K562 (cell line): ENCODE measurements at regions not wholly inside any gene's neighbourhood (a gene's known extent, or its start where the extent isn't known, plus 50 kb on each side); places are given as distances from the start of the nearest gene placed in this dataset.

Source experiments
- ATAC-seq: fragments of 200-7000 bp; cut with Tn5 transposase; 3 replicates; pipeline ENCODE4 v1.9.1; 2020; ENCODE audit warnings: moderate library complexity
- BruUV-seq: library from RNA; stranded (reverse); fragments of 400-500 nt; replicated peaks from 2 replicates; lab custom pipeline; 2021; lab: Mats Ljungman, UMichigan
- CTCF ChIA-PET: fragments of 300-600 bp; formaldehyde crosslinking; extraction: SDS; loops from one replicate; lab custom pipeline; 2021; ENCODE audit warnings: low intra/inter-chr PET ratio; lab: Yijun Ruan, JAX
- POLR2A ChIA-PET: fragments of 300-600, 350-650 bp; sonication (Branson Sonifier 250); formaldehyde crosslinking; extraction: SDS; loops from one replicate; lab custom pipeline; 2021; ENCODE audit warnings: antibody characterized with exemption, inconsistent platforms; lab: Yijun Ruan, JAX
- DNase-seq, 4 experiments: peaks; one replicate each; pipeline versions ENCODE4 v3.0.0 to v3.0.0-alpha.2; 2011 to 2018; ENCODE audit warnings: low spot score in 3 of 4, mixed read lengths in 3 of 4; ENCODE audit errors: extremely low read depth in 1 of 4
- FAIRE-seq: peaks from 2 replicates; lab custom pipeline; 2011; peaks lifted over from hg19 to GRCh38; lab: Jason Lieb, UNC
- H2AFZ ChIP-seq: 2 replicates; pipeline ENCODE4 v1.6.0; 2011; ENCODE audit warnings: low read depth, low read length, control low read depth, inconsistent platforms
- H3K27ac ChIP-seq: fragments of 200-600 bp; 3 replicates; pipeline ENCODE4 v1.8.0; 2011; ENCODE audit warnings: low read depth, mild to moderate bottlenecking, control low read depth, inconsistent platforms, low read length, moderate library complexity, mixed read lengths; ENCODE audit errors: extremely low read depth
- H3K27me3 ChIP-seq, 2 experiments: fragments of 300-600 bp in 1 of 2; 2 replicates in 1 of 2; 3 replicates in 1 of 2; pipeline versions ENCODE4 v1.6.0 to v1.8.0; 2011; ENCODE audit warnings: inconsistent platforms in 2 of 2, low read length in 2 of 2, mild to moderate bottlenecking in 1 of 2, mixed read lengths in 1 of 2, moderate library complexity in 1 of 2; ENCODE audit not compliant: control insufficient read depth in 2 of 2, insufficient read depth in 2 of 2
- H3K36me3 ChIP-seq: fragments of 300-600 bp; 3 replicates; pipeline ENCODE4 v1.8.0; 2011; ENCODE audit warnings: mild to moderate bottlenecking, low read length, inconsistent platforms; ENCODE audit not compliant: control insufficient read depth, insufficient read depth
- H3K4me1 ChIP-seq, 2 experiments: fragments of 200-600 bp in 1 of 2; replicated peaks in 1 of 2; 2 replicates in 1 of 2; 3 replicates in 1 of 2; pipeline versions ENCODE4 v1.5.1 to v1.8.0; 2011; ENCODE audit warnings: inconsistent platforms in 2 of 2, low read length in 2 of 2, mild to moderate bottlenecking in 1 of 2, mixed read lengths in 1 of 2, moderate library complexity in 1 of 2; ENCODE audit not compliant: control insufficient read depth in 2 of 2, insufficient read depth in 2 of 2
- H3K4me2 ChIP-seq: 2 replicates; pipeline ENCODE4 v1.6.1; 2011; ENCODE audit warnings: low read length, control low read depth, inconsistent platforms, mixed read lengths; ENCODE audit not compliant: insufficient read depth
- H3K4me3 ChIP-seq: fragments of 200-600 bp; sonication (generic), shearing (Covaris generic); 2 replicates; pipeline ENCODE4 v1.5.1; 2016; ENCODE audit warnings: control low read depth, inconsistent platforms
- H3K79me2 ChIP-seq: fragments of 200-600 bp; 3 replicates; pipeline ENCODE4 v1.8.0; 2011; ENCODE audit warnings: low read length, inconsistent platforms; ENCODE audit not compliant: control insufficient read depth, insufficient read depth
- H3K9ac ChIP-seq, 2 experiments: 2 replicates each; pipeline versions ENCODE4 v1.6.0 to v1.6.1; 2011; ENCODE audit warnings: low read depth in 2 of 2, low read length in 2 of 2, control low read depth in 1 of 2, inconsistent platforms in 1 of 2, mild to moderate bottlenecking in 1 of 2, mixed read lengths in 1 of 2; ENCODE audit not compliant: insufficient read depth in 1 of 2
- H3K9me1 ChIP-seq: one replicate; pipeline ENCODE4 v1.6.0; 2011; ENCODE audit warnings: inconsistent platforms, mild to moderate bottlenecking, low read length, moderate library complexity; ENCODE audit not compliant: control insufficient read depth, insufficient read depth
- H3K9me3 ChIP-seq: replicated peaks from 2 replicates; pipeline ENCODE4 v1.5.1; 2011; ENCODE audit warnings: low read depth, low read length, inconsistent platforms; ENCODE audit not compliant: control insufficient read depth, insufficient read depth
- H4K20me1 ChIP-seq: replicated peaks from 2 replicates; pipeline ENCODE4 v1.6.1; 2011; ENCODE audit warnings: low read length, inconsistent platforms, mixed read lengths; ENCODE audit not compliant: control insufficient read depth, insufficient read depth
- HDAC2 ChIP-seq: fragments of 450-650 bp; IDR thresholded peaks from 2 replicates; pipeline ENCODE4 v1.6.1; 2016; ENCODE audit warnings: mild to moderate bottlenecking
- HSF4 ChIP-seq: fragments of 250-450 bp; sonication (Bioruptor Pico); IDR thresholded peaks from 2 replicates; pipeline ENCODE4 v2.1.2; 2022; ENCODE audit warnings: mild to moderate bottlenecking, moderate library complexity, borderline replicate concordance
- NCOR1 ChIP-seq: fragments of 450-650 bp; IDR thresholded peaks from 2 replicates; pipeline ENCODE4 v1.6.1; 2016; ENCODE audit warnings: mild to moderate bottlenecking, moderate library complexity
- NR2C1 ChIP-seq, 2 experiments: fragments of 450-650 bp; IDR thresholded peaks; 2 replicates each; pipeline ENCODE4 v1.6.1; 2017; ENCODE audit warnings: mild to moderate bottlenecking in 2 of 2, antibody characterized with exemption in 1 of 2, inconsistent platforms in 1 of 2, missing compliant biosample characterization in 1 of 2, missing genetic modification characterization in 1 of 2
- POLR3A ChIP-seq: IDR thresholded peaks from 2 replicates; pipeline ENCODE4 v1.6.1; 2011; ENCODE audit warnings: borderline replicate concordance, mild to moderate bottlenecking, moderate library complexity; ENCODE audit not compliant: insufficient read length, insufficient read depth; ENCODE audit errors: extremely low read depth
- STAT5A ChIP-seq: IDR thresholded peaks from 2 replicates; pipeline ENCODE4 v1.6.1; 2012; ENCODE audit warnings: low read length, inconsistent platforms, borderline replicate concordance
- ZNF124 ChIP-seq: sonication (generic); formaldehyde crosslinking; IDR thresholded peaks from 2 replicates; pipeline ENCODE4 v1.8.1; 2022; ENCODE audit warnings: missing genetic modification reagents
- ZNF140 ChIP-seq: fragments of 250-450 bp; sonication (Bioruptor Pico); IDR thresholded peaks from 2 replicates; pipeline ENCODE4 v1.8.0; 2021; ENCODE audit warnings: moderate library complexity, mild to moderate bottlenecking, inconsistent platforms
- WGBS: fragments of 100-300 bp; shearing (Covaris generic); methylation state at CpG from one replicate; pipeline ENCODE4 v1.1.6; 2016; ENCODE audit warnings: low coverage, mixed read lengths; ENCODE audit not compliant: insufficient coverage; ENCODE audit errors: missing lambda C conversion rate; 5-methylcytosine and 5-hydroxymethylcytosine counted together
- in situ Hi-C: fragments of 300-500 bp; cut with MboI; formaldehyde crosslinking; loops from 4 replicates; pipeline ENCODE4 v1.15.0; 2018; ENCODE audit warnings: inconsistent platforms, mixed read lengths
- intact Hi-C: fragments of 100-400 bp; cut with micrococcal nuclease; formaldehyde crosslinking; loops from 2 replicates; pipeline ENCODE4 v1.14.2; 2022
- TF ChIP-seq, protein P1 (sequence below): fragments of 250-450 bp; sonication (Bioruptor Pico); IDR thresholded peaks from 2 replicates; pipeline ENCODE4 v1.5.0; 2021; ENCODE audit warnings: mild to moderate bottlenecking, moderate library complexity
- TF ChIP-seq, protein P2 (sequence below): fragments of 450-650 bp; IDR thresholded peaks from 2 replicates; pipeline ENCODE4 v1.6.1; 2017; ENCODE audit warnings: mild to moderate bottlenecking, moderate library complexity

DNA sequence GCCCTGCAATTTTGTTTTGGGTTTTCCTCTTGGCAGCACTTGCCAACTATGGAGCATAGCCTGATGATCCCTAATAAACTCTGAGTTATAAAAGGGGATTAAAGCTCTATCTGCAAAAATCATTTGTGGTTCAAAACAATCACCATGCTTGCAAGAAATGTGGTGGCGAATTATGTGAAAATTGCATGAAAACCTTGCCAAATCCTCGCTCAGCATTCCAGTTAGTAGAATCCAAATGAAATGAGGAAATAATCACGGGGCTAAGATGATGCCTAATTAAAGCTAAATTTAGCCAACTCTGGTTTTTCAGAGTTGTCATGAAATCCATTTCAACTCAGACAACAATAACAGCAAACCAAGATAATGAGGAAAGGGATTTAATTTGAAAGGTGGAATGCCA, 73.0 kb upstream of the PROK2 start (continued):
- TF ChIP-seq ZNF140 (CRISPR knock-in tag): no peak
- TF ChIP-seq, protein P1, sequence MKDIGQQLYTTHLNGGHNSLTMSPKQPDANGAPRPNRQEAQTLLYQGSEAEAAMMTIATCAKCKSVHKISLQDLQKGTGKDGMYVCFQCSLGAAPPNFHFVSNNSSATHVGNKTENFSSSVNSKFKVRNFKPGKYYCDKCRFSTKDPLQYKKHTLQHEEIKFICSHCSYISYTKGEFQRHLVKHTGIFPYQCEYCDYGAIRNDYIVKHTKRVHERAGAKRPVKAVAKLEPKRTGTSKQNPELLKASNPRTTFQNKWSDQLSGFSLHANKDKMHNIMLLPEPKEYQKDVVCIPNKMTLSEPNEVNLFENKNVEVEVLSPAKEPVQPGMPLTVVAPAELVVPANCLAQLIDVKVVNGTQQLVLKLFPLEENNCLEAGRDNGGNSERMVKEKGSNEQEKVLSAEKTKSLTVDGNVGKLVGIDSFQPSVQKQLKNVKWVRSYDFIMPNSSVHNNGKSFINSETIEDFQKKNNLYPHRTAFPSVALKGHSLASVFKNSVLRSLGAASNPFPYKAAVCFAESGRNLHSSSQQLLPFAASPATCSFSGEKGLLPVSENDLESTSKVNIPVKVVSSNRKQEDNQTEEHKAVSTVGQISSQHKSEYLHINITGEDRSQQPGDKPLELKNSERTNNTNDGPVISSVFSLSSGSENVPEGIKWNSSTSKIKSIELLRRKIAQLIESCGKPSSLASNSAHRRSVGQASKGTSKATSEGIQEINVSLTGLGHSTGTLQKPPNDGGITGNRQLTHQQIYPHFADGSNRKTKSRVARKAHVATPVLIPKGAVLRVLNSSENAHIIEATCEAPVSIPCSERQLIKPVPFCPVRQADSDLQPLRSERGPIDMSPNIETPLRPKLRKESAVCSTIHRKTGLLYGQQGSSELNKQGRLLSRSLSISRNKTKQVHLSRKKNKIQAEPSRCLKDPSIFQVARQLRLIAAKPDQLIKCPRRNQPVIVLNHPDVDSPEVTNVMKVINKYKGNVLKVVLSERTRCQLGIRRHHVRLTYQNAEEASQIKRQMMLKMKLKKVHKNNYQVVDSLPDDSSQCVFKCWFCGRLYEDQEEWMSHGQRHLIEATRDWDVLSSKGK: no peak
- TF ChIP-seq HDAC2: no peak
- TF ChIP-seq, all 486 proteins: peak for 0

DNA sequence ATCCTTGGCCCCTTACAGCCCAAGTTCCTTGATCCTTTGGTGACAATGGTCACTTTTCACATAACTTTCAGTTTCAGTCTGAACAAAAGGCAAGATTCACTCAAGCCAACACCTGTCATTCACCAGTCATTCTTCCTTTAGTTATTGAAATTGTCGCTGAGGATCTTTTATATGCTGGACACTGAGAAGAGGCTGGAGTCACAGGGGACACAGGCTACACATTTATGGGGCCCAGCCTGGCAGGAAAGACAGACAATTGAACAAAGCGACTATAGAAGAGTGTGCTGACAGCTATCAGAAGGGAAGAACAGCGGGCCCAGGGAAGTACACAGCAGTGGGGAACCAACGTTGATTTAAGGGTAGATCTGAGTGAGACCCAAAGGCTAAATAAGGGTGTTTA, 69.8 kb upstream of the PROK2 start:
- in situ Hi-C loops: loop anchor here (5.0 kb wide), 1 partner anchor 122 kb away; no protein-coding TSS in a partner anchor
- Histone ChIP-seq H3K9me1 (no peaks in the 10 kb centered on the region), H3K79me2 (no peaks in the 10 kb centered on the region), H3K27me3 (peaks cover 10 to 25% of the 10 kb centered on the region in 2 experiments; a peak in 4 of 5 replicates), H3K27ac (no peak overlapping the region), H3K4me1 (no peaks in the 10 kb centered on the region), H3K4me3 (no peak overlapping the region), H3K36me3 (no peaks in the 10 kb centered on the region), H4K20me1 (no peaks in the 10 kb centered on the region), H3K9ac (no peak overlapping the region), H2AFZ (no peak overlapping the region), H3K4me2 (no peak overlapping the region)
- no TSS peak for BruUV-seq
- 3% methylated on average over 4 of the region's 4 CpGs for WGBS
- intact Hi-C loops: loop anchor here (5.0 kb wide), 1 partner anchor 142 kb away; no protein-coding TSS in a partner anchor
- ATAC-seq: no peak
- CTCF ChIA-PET: no interaction called here
- no peak for DNase-seq
- TF ChIP-seq HSF4 (CRISPR knock-in tag) (no peak), POLR3A (no peak), STAT5A (no peak), NR2C1 (IDR thresholded peaks at IDR 0.05) (no peak), NR2C1 (tag; IDR thresholded peaks at IDR 0.05) (no peak), ZNF124 (CRISPR knock-in tag) (no peak), NCOR1 (no peak)
- TF ChIP-seq, protein P2, sequence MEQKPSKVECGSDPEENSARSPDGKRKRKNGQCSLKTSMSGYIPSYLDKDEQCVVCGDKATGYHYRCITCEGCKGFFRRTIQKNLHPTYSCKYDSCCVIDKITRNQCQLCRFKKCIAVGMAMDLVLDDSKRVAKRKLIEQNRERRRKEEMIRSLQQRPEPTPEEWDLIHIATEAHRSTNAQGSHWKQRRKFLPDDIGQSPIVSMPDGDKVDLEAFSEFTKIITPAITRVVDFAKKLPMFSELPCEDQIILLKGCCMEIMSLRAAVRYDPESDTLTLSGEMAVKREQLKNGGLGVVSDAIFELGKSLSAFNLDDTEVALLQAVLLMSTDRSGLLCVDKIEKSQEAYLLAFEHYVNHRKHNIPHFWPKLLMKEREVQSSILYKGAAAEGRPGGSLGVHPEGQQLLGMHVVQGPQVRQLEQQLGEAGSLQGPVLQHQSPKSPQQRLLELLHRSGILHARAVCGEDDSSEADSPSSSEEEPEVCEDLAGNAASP: no peak
- TF ChIP-seq, all 486 proteins: peak for 0
- POLR2A ChIA-PET: interaction anchor here (0.8 kb wide), 1 partner anchor 105 kb away, joined by 3 read pairs; no protein-coding TSS in a partner anchor
- no peak for FAIRE-seq
- no peaks in the 10 kb centered on the region for H3K9me3 ChIP-seq
